HG03280 (cell line): ENCODE measurements at regions not wholly inside any gene's neighbourhood (a gene's known extent, or its start where the extent isn't known, plus 50 kb on each side); places are given as distances from the start of the nearest gene placed in this dataset.
"Not testable (repeated sequence)": the region's sequence is repeated elsewhere in the genome, so short reads cannot be mapped to it uniquely, and the experiment has no call there.

Experiments
- ATAC-seq: cut with Tn5 transposase; IDR thresholded peaks from one replicate; pipeline ENCODE4 v1.9.1; 2021; ENCODE audit warnings: mild to moderate bottlenecking, moderate library complexity; ENCODE audit not compliant: unreplicated experiment

GRCh38 chr7:24049296-24049695, 234.7 kb upstream of the NPY start:
- ATAC-seq, result no peak

- no peak for ATAC-seq
Measured at GRCh38 chr7:24050991-24051560, 232.9 kb upstream of the NPY start.

DNA sequence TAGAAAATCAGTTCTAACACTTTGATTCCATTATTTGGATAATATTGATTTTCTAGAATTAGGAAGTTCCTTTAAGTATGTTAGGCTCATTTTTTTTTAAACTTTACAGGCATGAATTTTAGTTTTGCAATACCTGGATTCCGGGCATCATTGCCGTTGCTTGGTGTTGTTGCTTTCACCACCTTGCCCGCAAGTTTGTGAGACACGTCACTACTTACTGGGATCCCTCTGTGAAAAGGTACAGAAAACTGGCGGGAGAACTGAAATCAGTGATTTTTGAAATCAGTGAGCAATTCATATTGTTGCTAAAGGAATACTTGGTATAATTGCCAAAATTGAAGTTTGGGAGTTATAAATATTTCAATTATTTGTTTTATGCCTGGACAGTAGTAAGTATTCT, 232.3 kb upstream of the NPY start:
- ATAC-seq, result no peak

DNA sequence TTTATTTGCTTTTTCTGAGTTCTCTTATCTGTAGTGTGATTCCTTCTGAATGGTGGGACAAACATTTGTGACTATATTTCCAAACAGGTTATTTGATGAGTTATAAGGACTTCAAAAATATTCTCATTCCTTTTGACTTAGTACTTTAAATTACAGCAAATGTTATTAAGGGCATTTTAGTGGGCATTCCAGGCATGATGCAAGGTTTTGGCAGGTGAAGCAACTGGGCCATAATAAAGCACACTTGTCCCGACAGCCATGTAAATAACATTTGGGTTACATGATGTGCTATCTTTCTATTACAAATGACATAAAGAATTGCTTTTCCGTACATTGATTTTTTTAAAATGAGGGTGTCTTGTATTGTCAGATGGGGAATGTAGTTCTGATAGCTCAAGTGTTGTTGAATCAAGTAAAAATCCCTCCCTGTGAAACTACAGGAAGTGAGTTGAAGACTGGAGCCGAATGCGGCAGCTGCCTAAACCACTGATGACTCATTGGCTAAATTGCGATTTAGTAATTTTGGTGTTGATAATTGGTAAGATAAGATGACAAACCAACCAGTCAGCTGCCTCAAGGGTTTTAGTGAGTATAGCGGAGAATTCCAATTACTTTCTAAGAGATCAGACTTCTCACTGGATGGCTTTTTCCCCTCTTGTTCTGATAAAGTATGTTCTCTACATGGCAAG, 231.3 kb upstream of the NPY start:
- no peak for ATAC-seq

GRCh38 chr7:24054236-24054635, 229.8 kb upstream of the NPY start:
- no peak for ATAC-seq

GRCh38 chr7:24057243-24057642, 226.7 kb upstream of the NPY start:
- no peak for ATAC-seq

DNA sequence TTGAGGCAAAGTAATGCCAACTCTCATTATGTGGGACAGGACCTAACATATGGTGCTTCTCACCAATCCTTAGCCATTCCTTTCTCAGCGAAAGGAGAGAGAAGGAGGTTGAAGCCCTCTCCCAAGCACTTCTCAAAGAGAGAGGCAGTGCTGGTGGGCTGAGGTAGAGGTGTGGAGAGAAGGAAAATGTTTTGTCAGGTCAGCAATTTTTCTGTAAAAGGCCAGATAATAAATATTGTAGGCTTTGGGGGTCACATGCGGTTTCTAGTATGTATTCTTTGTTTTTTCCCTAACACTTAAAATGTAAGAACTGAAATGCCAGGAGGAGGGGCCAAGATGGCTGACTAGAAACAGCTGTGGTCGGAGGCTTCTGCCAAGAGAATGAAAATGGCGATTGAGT, 225.0 kb upstream of the NPY start:
- no peak for ATAC-seq

- ATAC-seq, result no peak
Measured at GRCh38 chr7:24059775-24060174, 224.2 kb upstream of the NPY start.

DNA sequence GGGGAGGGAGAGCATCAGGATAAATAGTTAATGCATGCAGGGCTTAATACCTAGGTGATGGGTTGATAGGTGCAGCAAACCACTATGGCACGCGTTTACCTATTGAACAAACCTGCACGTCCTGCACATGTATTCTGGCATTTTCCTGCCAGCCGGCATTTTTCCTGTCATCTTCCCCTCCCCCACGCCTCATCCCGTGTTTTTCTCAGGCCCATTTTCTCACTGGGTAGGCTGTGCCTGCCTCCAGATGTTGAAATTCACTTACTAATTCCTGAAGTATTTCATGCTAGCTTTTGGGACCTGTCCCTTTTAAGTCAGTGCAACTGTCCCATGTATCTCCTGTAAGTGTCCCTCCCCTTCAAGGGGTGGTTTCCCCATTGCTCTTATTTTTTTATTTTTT, 220.3 kb upstream of the NPY start:
- no peak for ATAC-seq

DNA sequence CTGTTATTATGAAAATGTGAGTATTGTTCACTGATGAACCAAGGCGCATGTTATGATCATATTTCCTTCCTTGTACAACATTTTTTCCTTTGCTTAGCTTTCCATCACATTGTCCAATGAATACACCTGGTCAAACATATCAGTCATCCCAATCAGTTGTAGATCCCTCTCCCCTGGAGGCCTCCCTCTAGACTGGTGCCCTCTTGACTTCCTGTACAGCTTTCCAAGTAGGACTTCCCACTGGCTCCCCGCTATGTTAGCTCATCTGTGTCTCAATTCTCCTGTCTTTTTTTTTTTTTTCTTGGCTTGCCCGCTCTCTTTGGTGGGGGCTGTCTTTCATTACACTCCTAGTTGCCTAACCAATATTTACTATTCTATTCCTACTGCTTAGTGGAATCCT, 214.2 kb upstream of the NPY start:
- no peak for ATAC-seq

DNA sequence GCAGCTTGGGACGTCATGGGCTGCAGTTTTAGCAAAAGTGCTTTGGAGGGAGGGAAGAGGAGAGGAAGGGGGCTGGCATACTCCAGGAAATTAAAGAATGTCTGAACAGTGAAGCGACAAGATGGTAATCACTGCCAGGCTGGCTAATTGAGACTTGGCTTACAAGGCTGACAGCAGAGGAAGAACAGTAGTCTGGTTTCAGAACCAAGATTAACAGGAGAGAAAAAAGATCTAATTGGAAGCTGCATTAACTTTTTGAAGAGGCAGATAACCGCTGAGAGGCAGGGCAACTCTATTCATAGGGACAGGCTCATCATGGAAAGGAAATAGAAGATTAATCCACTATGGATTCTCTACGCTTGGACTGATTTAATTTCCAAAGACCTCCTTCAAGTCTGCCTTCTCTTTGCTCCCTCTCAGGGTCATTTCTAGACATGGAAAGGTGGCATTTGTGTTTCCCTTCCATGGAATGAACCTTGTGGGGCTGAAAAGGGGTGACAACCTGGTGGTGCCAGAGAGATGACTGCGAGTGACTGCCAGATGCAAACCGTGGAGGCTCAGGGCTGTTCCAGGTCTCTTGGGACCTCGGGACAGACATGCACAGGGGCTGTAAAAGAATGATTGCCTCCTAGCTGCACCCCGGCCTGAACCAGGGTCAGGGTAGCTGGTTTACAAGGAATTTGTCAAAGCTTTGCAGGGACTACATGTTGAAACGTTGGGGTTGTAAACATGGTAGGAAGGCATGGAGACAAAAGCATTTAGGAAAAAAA, 210.2 kb upstream of the NPY start:
- ATAC-seq, result no peak

GRCh38 chr7:24075426-24075810, 208.6 kb upstream of the NPY start:
- no peak for ATAC-seq

DNA sequence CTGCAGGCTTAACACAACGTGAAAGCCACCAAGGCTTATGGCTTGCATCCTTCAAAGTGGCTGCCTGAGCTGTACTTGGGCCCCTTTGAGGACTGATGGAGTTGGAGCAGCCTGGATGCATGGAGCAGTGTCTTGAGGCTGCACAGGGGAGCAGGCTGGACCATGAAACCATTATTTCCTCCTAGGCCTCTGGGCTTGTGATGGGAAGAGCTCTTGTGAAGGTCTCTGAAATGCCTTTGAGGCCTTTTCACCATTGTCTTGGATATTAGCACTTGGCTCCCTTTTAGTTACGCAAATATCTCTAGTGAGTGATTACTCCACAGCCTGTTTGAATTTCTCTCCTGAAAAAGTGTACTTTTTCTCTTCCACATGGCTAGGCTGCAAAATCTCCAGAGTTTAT, 201.2 kb upstream of the NPY start:
- ATAC-seq, result no peak

GRCh38 chr7:24102988-24103387, 181.0 kb upstream of the NPY start:
- ATAC-seq, result no peak

- no peak for ATAC-seq
Measured at GRCh38 chr7:24108906-24109376, 175.0 kb upstream of the NPY start.

GRCh38 chr7:24110056-24110455, 173.9 kb upstream of the NPY start:
- no peak for ATAC-seq

- no peak for ATAC-seq
Measured at GRCh38 chr7:24113506-24113905, 170.5 kb upstream of the NPY start.

DNA sequence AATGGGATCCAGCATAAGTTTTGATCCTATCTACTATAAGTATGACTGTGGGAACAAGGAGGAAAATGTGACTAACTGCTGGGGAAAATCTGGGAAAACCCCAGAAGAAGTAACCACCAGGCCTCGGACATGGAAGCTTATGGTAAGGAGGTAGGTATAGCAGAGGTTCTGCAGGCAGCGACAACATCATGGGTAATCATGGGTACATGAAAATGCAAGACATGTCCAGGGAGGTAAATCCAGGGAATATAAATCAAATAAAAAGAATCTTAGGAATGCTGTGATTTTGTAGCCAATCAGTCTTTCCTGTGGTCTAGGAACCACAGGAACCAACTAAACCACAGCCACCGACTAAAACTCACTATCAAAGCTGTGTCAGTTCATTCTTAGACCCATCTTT, 168.3 kb upstream of the NPY start:
- ATAC-seq, result no peak

- not testable (repeated sequence) for ATAC-seq
Measured at GRCh38 chr7:24117903-24118499, 166.0 kb upstream of the NPY start.

DNA sequence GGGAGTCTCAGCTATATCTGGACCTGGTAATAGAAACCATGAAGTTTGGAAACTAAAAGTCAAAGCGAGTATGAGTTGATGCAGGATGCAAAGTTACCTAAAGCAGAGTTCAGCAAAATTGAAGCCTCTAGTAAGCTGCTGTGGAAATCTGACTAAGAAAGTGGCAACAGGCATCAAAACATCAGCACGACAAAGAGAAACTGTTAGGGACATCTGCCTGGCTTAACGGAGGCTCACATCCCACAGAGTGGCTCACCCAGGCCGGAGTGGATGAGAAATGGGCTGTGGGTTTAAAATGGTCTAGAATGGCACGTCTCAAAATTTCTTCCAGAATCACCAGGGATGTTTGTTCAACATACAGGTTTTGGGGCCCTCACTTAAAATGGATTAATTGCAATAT, 164.1 kb upstream of the NPY start:
- no peak for ATAC-seq

- ATAC-seq, result no peak
Measured at GRCh38 chr7:24123076-24123475, 160.9 kb upstream of the NPY start.

GRCh38 chr7:24125765-24126164, 158.2 kb upstream of the NPY start:
- ATAC-seq, result no peak
